ENCODE measurements at regions not wholly inside any gene's neighbourhood (a gene's known extent, or its start where the extent isn't known, plus 50 kb on each side); places are given as distances from the start of the nearest gene placed in this dataset.

DNA sequence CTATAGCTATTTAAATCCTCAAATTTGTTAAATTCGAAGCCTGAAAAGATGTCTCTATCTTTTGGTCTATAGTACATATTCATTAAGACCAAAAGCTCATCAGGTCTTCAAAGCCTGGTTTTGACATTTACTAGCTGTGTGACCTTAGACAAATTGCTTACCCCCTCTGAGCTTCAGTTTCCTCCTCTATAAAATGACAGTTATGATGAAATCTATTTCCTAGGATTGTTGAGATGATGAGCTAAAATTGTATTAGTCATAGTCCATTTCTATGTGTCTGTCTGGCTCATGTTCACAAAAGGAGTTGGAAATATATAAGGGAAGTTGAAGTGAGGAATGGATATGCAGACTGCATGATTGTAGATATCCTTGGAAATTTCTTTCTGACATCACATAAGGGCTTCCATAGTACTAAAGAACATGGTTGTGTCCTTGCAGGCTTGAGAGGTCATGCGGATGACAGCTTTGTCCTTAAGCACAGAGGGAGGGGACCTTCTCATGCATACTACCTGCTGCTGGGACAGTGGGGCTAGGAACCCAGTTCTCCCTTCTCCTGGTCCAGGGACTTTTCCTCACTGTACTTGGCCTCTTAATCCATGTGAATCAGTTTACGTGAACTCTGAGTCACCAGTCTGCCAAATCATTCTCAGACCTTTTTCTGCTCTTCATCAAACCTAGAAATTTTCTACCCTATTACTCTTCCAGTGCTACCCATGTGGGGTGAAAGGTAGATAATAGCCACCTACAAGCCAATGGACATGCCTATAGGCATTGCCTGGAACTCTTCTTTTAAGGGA lies 487.5 kb upstream of the SALL1 start:
- no peaks in the 10 kb centered on the region for H3K4me1 Mint-ChIP-seq
- Histone ChIP-seq H3K27ac (ENCODE audit: low read length) (no peak overlapping the region), H3K27me3 (replicated peaks in 1 of 2; ENCODE audit: control insufficient read depth in 2 of 2, extremely low read depth in 1 of 2, insufficient read depth in 2 of 2, low read length in 1 of 2) (no peaks in the 10 kb centered on the region), H3K36me3 (ENCODE audit: control insufficient read depth in 2 of 2, extremely low read depth in 1 of 2, insufficient read depth in 1 of 2, low read length in 1 of 2) (no peaks in the 10 kb centered on the region), H3K9me3 (no peaks in the 10 kb centered on the region), H3K4me3 (ENCODE audit: control insufficient read depth in 1 of 2, extremely low read depth in 1 of 2, low read length in 1 of 2) (no peak overlapping the region), H3K4me1 (ENCODE audit: control insufficient read depth in 1 of 2, extremely low read depth in 1 of 2, insufficient read depth in 2 of 2, low read length in 2 of 2) (no peaks in the 10 kb centered on the region)
- H3K27ac Mint-ChIP-seq, result no peak overlapping the region
- H3K4me3 Mint-ChIP-seq, result no peak overlapping the region
- CTCF ChIA-PET, result no interaction called here
- H3K9me3 Mint-ChIP-seq, result peaks cover 16 to 22% (median 21%) of the 10 kb centered on the region in 3 donors
- WGBS (ENCODE audit: insufficient coverage), result no CpG with 5 or more reads among the region's 3 CpGs
- DNase-seq (no peak), ATAC-seq (replicated peaks in 1 of 4) (no peak)
- POLR2A ChIA-PET, result no interaction called here
- H3K27me3 Mint-ChIP-seq, result peaks cover 0 to 5% of the 10 kb centered on the region in 2 donors
- no peaks in the 10 kb centered on the region for H3K36me3 Mint-ChIP-seq

DNA sequence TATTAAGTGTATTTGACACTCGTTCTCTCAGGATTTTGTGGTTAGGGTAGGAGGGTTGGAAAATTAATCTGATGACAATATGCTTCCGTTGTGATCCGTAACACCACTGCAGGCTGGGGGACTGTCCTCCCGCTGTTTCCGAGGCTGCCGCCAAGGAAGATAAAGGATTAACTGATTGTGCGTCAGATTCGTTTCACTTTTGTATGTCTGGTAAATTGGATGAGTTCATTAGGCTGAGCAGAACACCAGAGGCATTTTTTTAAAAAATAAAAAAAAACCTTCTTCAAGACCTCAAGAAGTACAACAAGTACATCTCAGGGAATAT lies 486.7 kb upstream of the SALL1 start:
- Mint-ChIP-seq H3K9me3 (peaks cover 16 to 22% (median 21%) of the 10 kb centered on the region in 3 donors), H3K27me3 (peaks cover 0 to 5% of the 10 kb centered on the region in 2 donors), H3K4me3 (no peak overlapping the region), H3K27ac (no peak overlapping the region), H3K36me3 (no peaks in the 10 kb centered on the region), H3K4me1 (no peaks in the 10 kb centered on the region)
- DNase-seq, result no peak
- Histone ChIP-seq H3K36me3 (ENCODE audit: control insufficient read depth in 2 of 2, extremely low read depth in 1 of 2, insufficient read depth in 1 of 2, low read length in 1 of 2) (no peaks in the 10 kb centered on the region), H3K9me3 (no peaks in the 10 kb centered on the region), H3K4me3 (ENCODE audit: control insufficient read depth in 1 of 2, extremely low read depth in 1 of 2, low read length in 1 of 2) (no peak overlapping the region), H3K27ac (ENCODE audit: low read length) (no peak overlapping the region), H3K27me3 (replicated peaks in 1 of 2; ENCODE audit: control insufficient read depth in 2 of 2, extremely low read depth in 1 of 2, insufficient read depth in 2 of 2, low read length in 1 of 2) (no peaks in the 10 kb centered on the region), H3K4me1 (ENCODE audit: control insufficient read depth in 1 of 2, extremely low read depth in 1 of 2, insufficient read depth in 2 of 2, low read length in 2 of 2) (no peaks in the 10 kb centered on the region)
- ChIA-PET POLR2A (no interaction called here), CTCF (no interaction called here)
- no peak for ATAC-seq (replicated peaks in 1 of 4)
- WGBS (ENCODE audit: insufficient coverage), result 7% methylated on average over 3 of the region's 8 CpGs

DNA sequence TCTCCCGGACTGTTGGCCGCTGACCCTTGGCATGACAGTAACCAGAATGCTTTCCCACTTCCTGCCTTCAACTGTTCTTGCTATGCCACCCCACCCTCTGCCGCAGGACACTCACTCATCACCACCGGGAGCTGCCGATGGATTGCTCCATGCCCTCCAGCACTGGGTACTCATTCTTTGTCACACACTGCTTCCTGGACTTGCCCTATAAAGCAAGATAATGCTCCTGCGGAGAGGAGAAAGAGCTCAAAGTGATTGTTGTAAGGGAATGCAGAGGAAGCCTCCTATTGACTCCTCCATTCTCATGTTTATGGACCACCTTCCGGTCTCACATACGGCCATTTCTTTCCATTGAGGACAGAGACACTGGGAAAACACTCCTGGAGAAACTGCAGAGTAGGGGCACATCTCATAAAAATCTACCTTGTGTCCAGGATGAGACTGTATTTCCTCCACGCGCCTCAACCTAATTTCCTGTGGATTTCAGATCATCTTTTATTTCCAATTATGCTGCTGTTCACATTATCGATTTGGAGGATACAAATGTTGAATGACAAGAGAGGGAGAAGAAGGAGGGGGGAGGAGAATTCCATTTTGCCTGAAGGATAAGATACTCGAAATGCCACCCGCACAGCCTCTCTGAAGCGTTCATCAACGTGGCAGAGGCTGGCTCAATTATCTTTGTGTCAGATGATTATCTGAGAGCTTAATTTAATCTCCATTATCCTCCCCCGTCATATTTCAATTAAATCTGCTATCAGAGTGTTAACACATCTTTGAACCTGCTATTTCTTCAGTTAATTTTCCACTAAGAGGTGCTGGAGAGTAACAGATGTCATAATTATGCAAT lies 486.1 kb upstream of the SALL1 start:
- DNase-seq (no peak), ATAC-seq (replicated peaks in 1 of 4) (no peak)
- WGBS (ENCODE audit: insufficient coverage), result 57% methylated on average over 2 of the region's 16 CpGs
- Histone ChIP-seq H3K9me3 (no peaks in the 10 kb centered on the region), H3K27me3 (replicated peaks in 1 of 2; ENCODE audit: control insufficient read depth in 2 of 2, extremely low read depth in 1 of 2, insufficient read depth in 2 of 2, low read length in 1 of 2) (no peaks in the 10 kb centered on the region), H3K4me1 (ENCODE audit: control insufficient read depth in 1 of 2, extremely low read depth in 1 of 2, insufficient read depth in 2 of 2, low read length in 2 of 2) (no peaks in the 10 kb centered on the region), H3K27ac (ENCODE audit: low read length) (no peak overlapping the region), H3K4me3 (ENCODE audit: control insufficient read depth in 1 of 2, extremely low read depth in 1 of 2, low read length in 1 of 2) (no peak overlapping the region), H3K36me3 (ENCODE audit: control insufficient read depth in 2 of 2, extremely low read depth in 1 of 2, insufficient read depth in 1 of 2, low read length in 1 of 2) (no peaks in the 10 kb centered on the region)
- ChIA-PET POLR2A (no interaction called here), CTCF (no interaction called here)
- H3K27ac Mint-ChIP-seq, result no peak overlapping the region
- peaks cover 0 to 5% of the 10 kb centered on the region in 2 donors for H3K27me3 Mint-ChIP-seq
- peaks cover 16 to 26% (median 17%) of the 10 kb centered on the region in 3 donors for H3K9me3 Mint-ChIP-seq
- no peaks in the 10 kb centered on the region for H3K4me1 Mint-ChIP-seq
- no peak overlapping the region for H3K4me3 Mint-ChIP-seq
- H3K36me3 Mint-ChIP-seq, result no peaks in the 10 kb centered on the region

DNA sequence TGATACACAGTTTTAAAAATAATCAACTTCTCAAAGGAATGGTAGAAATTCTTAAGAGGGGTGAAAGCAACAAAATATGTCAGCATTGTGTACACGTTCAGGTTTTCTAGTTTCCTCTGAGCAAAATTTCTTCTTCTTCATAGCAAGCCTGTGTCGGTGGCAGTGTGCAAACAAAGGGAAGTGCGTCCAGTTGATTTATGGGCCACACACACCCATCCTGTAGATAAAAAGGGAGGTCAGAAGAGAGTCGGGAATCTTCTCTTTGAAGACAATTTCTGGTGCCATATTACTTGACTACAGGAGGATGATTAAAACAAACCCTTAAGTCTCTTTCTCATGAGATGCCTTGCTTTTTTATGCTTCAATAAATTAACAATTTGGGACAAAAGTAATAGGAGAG lies 484.1 kb upstream of the SALL1 start:
- H3K4me3 ChIP-seq (ENCODE audit: control insufficient read depth in 1 of 2, extremely low read depth in 1 of 2, low read length in 1 of 2), result no peak overlapping the region
- Mint-ChIP-seq H3K27me3 (peaks cover 0 to 5% of the 10 kb centered on the region in 2 donors), H3K36me3 (no peaks in the 10 kb centered on the region), H3K4me3 (no peak overlapping the region), H3K4me1 (no peaks in the 10 kb centered on the region), H3K27ac (no peak overlapping the region), H3K9me3 (peaks cover 13 to 25% (median 17%) of the 10 kb centered on the region in 3 donors)
- no peaks in the 10 kb centered on the region for H3K9me3 ChIP-seq
- no peak overlapping the region for H3K27ac ChIP-seq (ENCODE audit: low read length)
- DNase-seq, result no peak
- WGBS (ENCODE audit: insufficient coverage), result no CpG with 5 or more reads among the region's 4 CpGs
- CTCF ChIA-PET, result no interaction called here
- no peak for ATAC-seq (replicated peaks in 1 of 4)
- no peaks in the 10 kb centered on the region for H3K36me3 ChIP-seq (ENCODE audit: control insufficient read depth in 2 of 2, extremely low read depth in 1 of 2, insufficient read depth in 1 of 2, low read length in 1 of 2)
- POLR2A ChIA-PET, result no interaction called here
- H3K27me3 ChIP-seq (replicated peaks in 1 of 2; ENCODE audit: control insufficient read depth in 2 of 2, extremely low read depth in 1 of 2, insufficient read depth in 2 of 2, low read length in 1 of 2), result no peaks in the 10 kb centered on the region
- no peaks in the 10 kb centered on the region for H3K4me1 ChIP-seq (ENCODE audit: control insufficient read depth in 1 of 2, extremely low read depth in 1 of 2, insufficient read depth in 2 of 2, low read length in 2 of 2)

DNA sequence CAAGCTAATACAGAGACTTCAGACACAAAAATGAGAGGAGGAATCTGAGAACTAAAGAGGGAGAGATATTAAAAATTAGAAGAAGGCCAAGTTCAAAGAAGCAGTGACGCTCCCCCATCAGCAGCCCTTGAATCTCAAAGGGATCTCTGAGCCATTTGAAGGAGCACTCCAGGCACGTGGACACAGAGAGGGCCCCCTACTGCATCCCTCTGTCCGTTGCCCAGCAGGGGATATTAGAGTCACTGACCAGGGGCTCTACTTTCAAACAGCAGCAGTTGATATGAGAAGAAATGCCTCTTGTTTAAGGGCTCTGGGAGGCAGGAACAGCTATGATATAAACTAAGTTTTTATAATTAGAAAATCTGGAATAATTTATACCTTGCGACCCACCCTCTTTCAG lies 479.0 kb upstream of the SALL1 start:
- no peak for DNase-seq
- Mint-ChIP-seq H3K4me1 (no peaks in the 10 kb centered on the region), H3K9me3 (peaks cover 7 to 30% (median 17%) of the 10 kb centered on the region in 3 donors), H3K27ac (no peak overlapping the region), H3K36me3 (no peaks in the 10 kb centered on the region), H3K27me3 (no peaks in the 10 kb centered on the region), H3K4me3 (no peak overlapping the region)
- no peaks in the 10 kb centered on the region for H3K27me3 ChIP-seq (replicated peaks in 1 of 2; ENCODE audit: control insufficient read depth in 2 of 2, extremely low read depth in 1 of 2, insufficient read depth in 2 of 2, low read length in 1 of 2)
- H3K4me3 ChIP-seq (ENCODE audit: control insufficient read depth in 1 of 2, extremely low read depth in 1 of 2, low read length in 1 of 2), result no peak overlapping the region
- no peak for ATAC-seq (replicated peaks in 1 of 4)
- 40% methylated on average over 1 of the region's 4 CpGs for WGBS (ENCODE audit: insufficient coverage)
- no peak overlapping the region for H3K27ac ChIP-seq (ENCODE audit: low read length)
- no peaks in the 10 kb centered on the region for H3K36me3 ChIP-seq (ENCODE audit: control insufficient read depth in 2 of 2, extremely low read depth in 1 of 2, insufficient read depth in 1 of 2, low read length in 1 of 2)
- H3K9me3 ChIP-seq, result no peaks in the 10 kb centered on the region
- ChIA-PET CTCF (no interaction called here), POLR2A (no interaction called here)
- H3K4me1 ChIP-seq (ENCODE audit: control insufficient read depth in 1 of 2, extremely low read depth in 1 of 2, insufficient read depth in 2 of 2, low read length in 2 of 2), result no peaks in the 10 kb centered on the region

DNA sequence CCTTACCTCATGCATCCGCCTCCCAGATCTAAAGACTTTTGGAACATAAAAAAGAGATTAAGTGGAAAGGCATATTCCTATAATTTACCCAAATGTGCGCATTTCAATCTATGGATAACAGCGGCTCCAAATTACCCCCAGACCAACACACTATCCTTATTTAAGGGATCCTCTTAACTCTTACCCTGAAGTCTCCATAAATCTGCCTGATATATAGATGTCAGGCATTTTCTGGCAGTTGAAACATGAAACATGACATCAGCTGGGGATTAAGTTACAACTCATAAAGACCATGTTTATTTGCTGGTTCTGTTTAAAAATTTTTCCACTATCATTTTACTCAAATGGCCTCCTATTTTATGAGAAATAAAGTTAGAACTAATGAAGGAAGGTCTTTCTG lies 478.5 kb upstream of the SALL1 start:
- no CpG with 5 or more reads among the region's 3 CpGs for WGBS (ENCODE audit: insufficient coverage)
- H3K4me3 Mint-ChIP-seq, result no peak overlapping the region
- peaks cover 7 to 30% (median 18%) of the 10 kb centered on the region in 3 donors for H3K9me3 Mint-ChIP-seq
- H3K36me3 Mint-ChIP-seq, result no peaks in the 10 kb centered on the region
- Histone ChIP-seq H3K36me3 (ENCODE audit: control insufficient read depth in 2 of 2, extremely low read depth in 1 of 2, insufficient read depth in 1 of 2, low read length in 1 of 2) (no peaks in the 10 kb centered on the region), H3K27me3 (replicated peaks in 1 of 2; ENCODE audit: control insufficient read depth in 2 of 2, extremely low read depth in 1 of 2, insufficient read depth in 2 of 2, low read length in 1 of 2) (no peaks in the 10 kb centered on the region), H3K4me3 (ENCODE audit: control insufficient read depth in 1 of 2, extremely low read depth in 1 of 2, low read length in 1 of 2) (no peak overlapping the region), H3K4me1 (ENCODE audit: control insufficient read depth in 1 of 2, extremely low read depth in 1 of 2, insufficient read depth in 2 of 2, low read length in 2 of 2) (no peaks in the 10 kb centered on the region), H3K9me3 (no peaks in the 10 kb centered on the region), H3K27ac (ENCODE audit: low read length) (no peak overlapping the region)
- ChIA-PET CTCF (no interaction called here), POLR2A (no interaction called here)
- ATAC-seq (replicated peaks in 1 of 4) (no peak), DNase-seq (no peak)
- no peaks in the 10 kb centered on the region for H3K4me1 Mint-ChIP-seq
- H3K27ac Mint-ChIP-seq, result no peak overlapping the region
- no peaks in the 10 kb centered on the region for H3K27me3 Mint-ChIP-seq
